ENCODE measurements at regions not wholly inside any gene's neighbourhood (a gene's known extent, or its start where the extent isn't known, plus 50 kb on each side); places are given as distances from the start of the nearest gene placed in this dataset.

GRCh38 chr9:120104771-120105170 lies 475.2 kb downstream of the CDK5RAP2 start:
- H3K4me1 ChIP-seq (ENCODE audit: control insufficient read depth, insufficient read depth, low read length) = no peaks in the 10 kb centered on the region
- H3K4me3 ChIP-seq (ENCODE audit: insufficient read depth, low read depth, low read length) = no peak overlapping the region
- 91 to 94% methylated on average over 6 of the region's 6 CpGs for WGBS, 2 experiments
- no peaks in the 10 kb centered on the region for H3K9me3 ChIP-seq (ENCODE audit: control insufficient read depth, low read length)
- no peaks in the 10 kb centered on the region for H3K36me3 ChIP-seq (ENCODE audit: control insufficient read depth, insufficient read depth, low read length)
- H3K27ac ChIP-seq (ENCODE audit: insufficient read depth, low read depth, low read length, poor library complexity, severe bottlenecking) = no peak overlapping the region
- H3K27me3 ChIP-seq (ENCODE audit: control insufficient read depth, insufficient read depth, low read length, poor library complexity, severe bottlenecking) = no peaks in the 10 kb centered on the region

GRCh38 chr9:120100595-120100994 lies 479.4 kb downstream of the CDK5RAP2 start:
- Histone ChIP-seq H3K36me3 (ENCODE audit: control insufficient read depth, insufficient read depth, low read length) (no peaks in the 10 kb centered on the region), H3K9me3 (ENCODE audit: control insufficient read depth, low read length) (no peaks in the 10 kb centered on the region), H3K27ac (ENCODE audit: insufficient read depth, low read depth, low read length, poor library complexity, severe bottlenecking) (no peak overlapping the region), H3K4me3 (ENCODE audit: insufficient read depth, low read depth, low read length) (no peak overlapping the region), H3K27me3 (ENCODE audit: control insufficient read depth, insufficient read depth, low read length, poor library complexity, severe bottlenecking) (no peaks in the 10 kb centered on the region), H3K4me1 (ENCODE audit: control insufficient read depth, insufficient read depth, low read length) (peaks cover 5% of the 10 kb centered on the region)
- WGBS, 2 experiments = 83 to 84% methylated on average over 3 of the region's 3 CpGs

GRCh38 chr9:120099065-120099464 lies 480.9 kb downstream of the CDK5RAP2 start:
- no peak overlapping the region for H3K4me3 ChIP-seq (ENCODE audit: insufficient read depth, low read depth, low read length)
- no peak overlapping the region for H3K27ac ChIP-seq (ENCODE audit: insufficient read depth, low read depth, low read length, poor library complexity, severe bottlenecking)
- WGBS, 2 experiments = 97 to 98% methylated on average over 4 of the region's 4 CpGs
- H3K27me3 ChIP-seq (ENCODE audit: control insufficient read depth, insufficient read depth, low read length, poor library complexity, severe bottlenecking) = no peaks in the 10 kb centered on the region
- H3K9me3 ChIP-seq (ENCODE audit: control insufficient read depth, low read length) = no peaks in the 10 kb centered on the region
- H3K4me1 ChIP-seq (ENCODE audit: control insufficient read depth, insufficient read depth, low read length) = peaks cover 5% of the 10 kb centered on the region
- H3K36me3 ChIP-seq (ENCODE audit: control insufficient read depth, insufficient read depth, low read length) = no peaks in the 10 kb centered on the region

GRCh38 chr9:120098584-120098983 lies 481.4 kb downstream of the CDK5RAP2 start:
- Histone ChIP-seq H3K36me3 (ENCODE audit: control insufficient read depth, insufficient read depth, low read length) (no peaks in the 10 kb centered on the region), H3K4me1 (ENCODE audit: control insufficient read depth, insufficient read depth, low read length) (peaks cover 5% of the 10 kb centered on the region), H3K9me3 (ENCODE audit: control insufficient read depth, low read length) (no peaks in the 10 kb centered on the region), H3K27me3 (ENCODE audit: control insufficient read depth, insufficient read depth, low read length, poor library complexity, severe bottlenecking) (no peaks in the 10 kb centered on the region), H3K4me3 (ENCODE audit: insufficient read depth, low read depth, low read length) (no peak overlapping the region), H3K27ac (ENCODE audit: insufficient read depth, low read depth, low read length, poor library complexity, severe bottlenecking) (no peak overlapping the region)
- WGBS, 2 experiments = 30 to 39% methylated on average over 4 to 6 of the region's 6 CpGs

- H3K4me3 ChIP-seq (ENCODE audit: insufficient read depth, low read depth, low read length) = no peak overlapping the region
- H3K27me3 ChIP-seq (ENCODE audit: control insufficient read depth, insufficient read depth, low read length, poor library complexity, severe bottlenecking) = no peaks in the 10 kb centered on the region
- no peak overlapping the region for H3K27ac ChIP-seq (ENCODE audit: insufficient read depth, low read depth, low read length, poor library complexity, severe bottlenecking)
- WGBS, 2 experiments = 91 to 94% methylated on average over 3 of the region's 3 CpGs
- no peaks in the 10 kb centered on the region for H3K4me1 ChIP-seq (ENCODE audit: control insufficient read depth, insufficient read depth, low read length)
- no peaks in the 10 kb centered on the region for H3K36me3 ChIP-seq (ENCODE audit: control insufficient read depth, insufficient read depth, low read length)
- H3K9me3 ChIP-seq (ENCODE audit: control insufficient read depth, low read length) = no peaks in the 10 kb centered on the region
Measured at GRCh38 chr9:120091206-120091605, 488.8 kb downstream of the CDK5RAP2 start.

- no peaks in the 10 kb centered on the region for H3K36me3 ChIP-seq (ENCODE audit: control insufficient read depth, insufficient read depth, low read length)
- no peaks in the 10 kb centered on the region for H3K4me1 ChIP-seq (ENCODE audit: control insufficient read depth, insufficient read depth, low read length)
- H3K9me3 ChIP-seq (ENCODE audit: control insufficient read depth, low read length) = no peaks in the 10 kb centered on the region
- no peak overlapping the region for H3K27ac ChIP-seq (ENCODE audit: insufficient read depth, low read depth, low read length, poor library complexity, severe bottlenecking)
- 25 to 40% methylated on average over 7 to 8 of the region's 8 CpGs for WGBS, 2 experiments
- H3K27me3 ChIP-seq (ENCODE audit: control insufficient read depth, insufficient read depth, low read length, poor library complexity, severe bottlenecking) = no peaks in the 10 kb centered on the region
- H3K4me3 ChIP-seq (ENCODE audit: insufficient read depth, low read depth, low read length) = no peak overlapping the region
Measured at GRCh38 chr9:120080849-120081248, 499.1 kb downstream of the CDK5RAP2 start.

GRCh38 chr9:120078112-120078511 lies 501.9 kb downstream of the CDK5RAP2 start:
- H3K4me3 ChIP-seq (ENCODE audit: insufficient read depth, low read depth, low read length) = no peak overlapping the region
- WGBS, 2 experiments = 70 to 78% methylated on average over 1 to 2 of the region's 2 CpGs
- H3K27ac ChIP-seq (ENCODE audit: insufficient read depth, low read depth, low read length, poor library complexity, severe bottlenecking) = no peak overlapping the region
- no peaks in the 10 kb centered on the region for H3K9me3 ChIP-seq (ENCODE audit: control insufficient read depth, low read length)
- no peaks in the 10 kb centered on the region for H3K36me3 ChIP-seq (ENCODE audit: control insufficient read depth, insufficient read depth, low read length)
- no peaks in the 10 kb centered on the region for H3K27me3 ChIP-seq (ENCODE audit: control insufficient read depth, insufficient read depth, low read length, poor library complexity, severe bottlenecking)
- no peaks in the 10 kb centered on the region for H3K4me1 ChIP-seq (ENCODE audit: control insufficient read depth, insufficient read depth, low read length)

GRCh38 chr9:120071760-120072159 lies 508.2 kb downstream of the CDK5RAP2 start:
- Histone ChIP-seq H3K36me3 (ENCODE audit: control insufficient read depth, insufficient read depth, low read length) (no peaks in the 10 kb centered on the region), H3K27me3 (ENCODE audit: control insufficient read depth, insufficient read depth, low read length, poor library complexity, severe bottlenecking) (no peaks in the 10 kb centered on the region), H3K27ac (ENCODE audit: insufficient read depth, low read depth, low read length, poor library complexity, severe bottlenecking) (no peak overlapping the region), H3K4me3 (ENCODE audit: insufficient read depth, low read depth, low read length) (no peak overlapping the region), H3K4me1 (ENCODE audit: control insufficient read depth, insufficient read depth, low read length) (no peaks in the 10 kb centered on the region), H3K9me3 (ENCODE audit: control insufficient read depth, low read length) (no peaks in the 10 kb centered on the region)
- WGBS, 2 experiments = 81 to 90% methylated on average over 4 of the region's 4 CpGs

GRCh38 chr9:120066315-120066714 lies 513.7 kb downstream of the CDK5RAP2 start:
- H3K27ac ChIP-seq (ENCODE audit: insufficient read depth, low read depth, low read length, poor library complexity, severe bottlenecking) = no peak overlapping the region
- H3K4me1 ChIP-seq (ENCODE audit: control insufficient read depth, insufficient read depth, low read length) = no peaks in the 10 kb centered on the region
- WGBS, 2 experiments = 88 to 100% methylated on average over 1 to 3 of the region's 3 CpGs
- no peaks in the 10 kb centered on the region for H3K36me3 ChIP-seq (ENCODE audit: control insufficient read depth, insufficient read depth, low read length)
- H3K27me3 ChIP-seq (ENCODE audit: control insufficient read depth, insufficient read depth, low read length, poor library complexity, severe bottlenecking) = no peaks in the 10 kb centered on the region
- no peaks in the 10 kb centered on the region for H3K9me3 ChIP-seq (ENCODE audit: control insufficient read depth, low read length)
- H3K4me3 ChIP-seq (ENCODE audit: insufficient read depth, low read depth, low read length) = no peak overlapping the region

GRCh38 chr9:120065151-120065550 lies 514.8 kb downstream of the CDK5RAP2 start:
- Histone ChIP-seq H3K4me3 (ENCODE audit: insufficient read depth, low read depth, low read length) (no peak overlapping the region), H3K27ac (ENCODE audit: insufficient read depth, low read depth, low read length, poor library complexity, severe bottlenecking) (no peak overlapping the region), H3K9me3 (ENCODE audit: control insufficient read depth, low read length) (no peaks in the 10 kb centered on the region), H3K36me3 (ENCODE audit: control insufficient read depth, insufficient read depth, low read length) (no peaks in the 10 kb centered on the region), H3K4me1 (ENCODE audit: control insufficient read depth, insufficient read depth, low read length) (no peaks in the 10 kb centered on the region), H3K27me3 (ENCODE audit: control insufficient read depth, insufficient read depth, low read length, poor library complexity, severe bottlenecking) (no peaks in the 10 kb centered on the region)
- 86 to 91% methylated on average over 3 of the region's 4 CpGs for WGBS, 2 experiments

- no peaks in the 10 kb centered on the region for H3K36me3 ChIP-seq (ENCODE audit: control insufficient read depth, insufficient read depth, low read length)
- 90% methylated on average over 9 of the region's 9 CpGs for whole genome bisulfite sequencing, 2 experiments
- H3K4me3 ChIP-seq (ENCODE audit: insufficient read depth, low read depth, low read length) = no peak overlapping the region
- no peaks in the 10 kb centered on the region for H3K9me3 ChIP-seq (ENCODE audit: control insufficient read depth, low read length)
- H3K27me3 ChIP-seq (ENCODE audit: control insufficient read depth, insufficient read depth, low read length, poor library complexity, severe bottlenecking) = no peaks in the 10 kb centered on the region
- no peak overlapping the region for H3K27ac ChIP-seq (ENCODE audit: insufficient read depth, low read depth, low read length, poor library complexity, severe bottlenecking)
- no peaks in the 10 kb centered on the region for H3K4me1 ChIP-seq (ENCODE audit: control insufficient read depth, insufficient read depth, low read length)
Measured at GRCh38 chr9:120045011-120045410, 535.0 kb downstream of the CDK5RAP2 start.

Measured in ectodermal cell (in vitro differentiated cells).